ENCODE measurements at regions not wholly inside any gene's neighbourhood (a gene's known extent, or its start where the extent isn't known, plus 50 kb on each side); places are given as distances from the start of the nearest gene placed in this dataset.

- Mint-ChIP-seq H3K27me3 (ENCODE audit: low read depth, unreplicated experiment) (peaks cover 35% of the 10 kb centered on the region), H3K4me1 (ENCODE audit: low read depth, unreplicated experiment) (peaks cover 30% of the 10 kb centered on the region), H3K4me3 (ENCODE audit: unreplicated experiment) (no peak overlapping the region), H3K36me3 (ENCODE audit: low read depth, unreplicated experiment) (no peaks in the 10 kb centered on the region), H3K9me3 (ENCODE audit: unreplicated experiment) (no peaks in the 10 kb centered on the region), H3K27ac (ENCODE audit: unreplicated experiment) (peak overlapping the region; percentile 60)
- Histone ChIP-seq H3K79me2 (ENCODE audit: insufficient read depth, low read length) (no peaks in the 10 kb centered on the region), H3K27me3 (ENCODE audit: insufficient read depth, low read length) (peaks cover 30% of the 10 kb centered on the region), H3K9ac (ENCODE audit: low read length) (no peak overlapping the region), H3K4me2 (ENCODE audit: low read length) (no peak overlapping the region), H3K4me1 (ENCODE audit: insufficient read depth, low read length) (peaks cover 22% of the 10 kb centered on the region), H3K36me3 (ENCODE audit: insufficient read depth, low read length) (no peaks in the 10 kb centered on the region), H4K20me1 (ENCODE audit: insufficient read depth, low read length) (no peaks in the 10 kb centered on the region), H3K27ac (ENCODE audit: low read depth, low read length) (no peak overlapping the region), H3K4me3 (ENCODE audit: insufficient read depth, low read depth, low read length) (no peak overlapping the region), H3K9me3 (ENCODE audit: insufficient read depth, low read depth, low read length) (no peaks in the 10 kb centered on the region), H2AFZ (ENCODE audit: low read depth, low read length) (no peak overlapping the region)
- DNase-seq (ENCODE audit: low read depth) (no peak), FAIRE-seq (no peak)
- TF ChIP-seq CTCF (IDR thresholded peaks at IDR 0.05; ENCODE audit: insufficient read depth, low read depth, low read length) (no peak), EZH2 (IDR thresholded peaks at IDR 0.05; ENCODE audit: insufficient read depth, low read length) (no peak)
These were observed 184.7 kb upstream of the GLI2 start for GRCh38 chr2:120550893-120551446.

GRCh38 chr2:120551522-120551921 lies 184.1 kb upstream of the GLI2 start:
- Histone ChIP-seq H2AFZ (ENCODE audit: low read depth, low read length) (no peak overlapping the region), H3K9me3 (ENCODE audit: insufficient read depth, low read depth, low read length) (no peaks in the 10 kb centered on the region), H3K4me3 (ENCODE audit: insufficient read depth, low read depth, low read length) (no peak overlapping the region), H3K27ac (ENCODE audit: low read depth, low read length) (no peak overlapping the region), H3K4me1 (ENCODE audit: insufficient read depth, low read length) (peaks cover 16% of the 10 kb centered on the region), H3K36me3 (ENCODE audit: insufficient read depth, low read length) (no peaks in the 10 kb centered on the region), H3K4me2 (ENCODE audit: low read length) (no peak overlapping the region), H4K20me1 (ENCODE audit: insufficient read depth, low read length) (no peaks in the 10 kb centered on the region), H3K79me2 (ENCODE audit: insufficient read depth, low read length) (no peaks in the 10 kb centered on the region), H3K27me3 (ENCODE audit: insufficient read depth, low read length) (peaks cover 30% of the 10 kb centered on the region), H3K9ac (ENCODE audit: low read length) (no peak overlapping the region)
- no peak for TF ChIP-seq CTCF (IDR thresholded peaks at IDR 0.05; ENCODE audit: insufficient read depth, low read depth, low read length)
- TF ChIP-seq EZH2 (IDR thresholded peaks at IDR 0.05; ENCODE audit: insufficient read depth, low read length) = no peak
- DNase-seq (ENCODE audit: low read depth) (no peak), FAIRE-seq (no peak)
- H3K36me3 Mint-ChIP-seq (ENCODE audit: low read depth, unreplicated experiment) = no peaks in the 10 kb centered on the region
- H3K27me3 Mint-ChIP-seq (ENCODE audit: low read depth, unreplicated experiment) = peaks cover 35% of the 10 kb centered on the region
- H3K9me3 Mint-ChIP-seq (ENCODE audit: unreplicated experiment) = no peaks in the 10 kb centered on the region
- peaks cover 24% of the 10 kb centered on the region for H3K4me1 Mint-ChIP-seq (ENCODE audit: low read depth, unreplicated experiment)
- no peak overlapping the region for H3K27ac Mint-ChIP-seq (ENCODE audit: unreplicated experiment)
- H3K4me3 Mint-ChIP-seq (ENCODE audit: unreplicated experiment) = no peak overlapping the region

- H3K4me3 Mint-ChIP-seq (ENCODE audit: unreplicated experiment) = no peak overlapping the region
These were observed 183.6 kb upstream of the GLI2 start for GRCh38 chr2:120552079-120552478.

More at GRCh38 chr2:120552079-120552478, 183.6 kb upstream of the GLI2 start:
- FAIRE-seq = no peak
- H3K4me1 ChIP-seq (ENCODE audit: insufficient read depth, low read length) = peaks cover 11% of the 10 kb centered on the region
- no peaks in the 10 kb centered on the region for H3K79me2 ChIP-seq (ENCODE audit: insufficient read depth, low read length)
- H2AFZ ChIP-seq (ENCODE audit: low read depth, low read length) = no peak overlapping the region
- no peaks in the 10 kb centered on the region for H3K9me3 Mint-ChIP-seq (ENCODE audit: unreplicated experiment)
- H3K9ac ChIP-seq (ENCODE audit: low read length) = no peak overlapping the region
- H3K27ac ChIP-seq (ENCODE audit: low read depth, low read length) = no peak overlapping the region
- H3K36me3 ChIP-seq (ENCODE audit: insufficient read depth, low read length) = no peaks in the 10 kb centered on the region
- no peak overlapping the region for H3K4me2 ChIP-seq (ENCODE audit: low read length)
- H3K4me1 Mint-ChIP-seq (ENCODE audit: low read depth, unreplicated experiment) = peaks cover 21% of the 10 kb centered on the region
- no peaks in the 10 kb centered on the region for H3K36me3 Mint-ChIP-seq (ENCODE audit: low read depth, unreplicated experiment)
- H3K9me3 ChIP-seq (ENCODE audit: insufficient read depth, low read depth, low read length) = no peaks in the 10 kb centered on the region
- H4K20me1 ChIP-seq (ENCODE audit: insufficient read depth, low read length) = no peaks in the 10 kb centered on the region
- peaks cover 30% of the 10 kb centered on the region for H3K27me3 ChIP-seq (ENCODE audit: insufficient read depth, low read length)
- TF ChIP-seq EZH2 (IDR thresholded peaks at IDR 0.05; ENCODE audit: insufficient read depth, low read length) = no peak
- TF ChIP-seq CTCF (IDR thresholded peaks at IDR 0.05; ENCODE audit: insufficient read depth, low read depth, low read length) = no peak
- H3K27me3 Mint-ChIP-seq (ENCODE audit: low read depth, unreplicated experiment) = peaks cover 38% of the 10 kb centered on the region
- H3K27ac Mint-ChIP-seq (ENCODE audit: unreplicated experiment) = no peak overlapping the region
- no peak for DNase-seq (ENCODE audit: low read depth)
- no peak overlapping the region for H3K4me3 ChIP-seq (ENCODE audit: insufficient read depth, low read depth, low read length)

Measured in astrocyte (in vitro differentiated cells and primary cell).